Epithelial cell of esophagus (primary cell): ENCODE measurements at regions not wholly inside any gene's neighbourhood (a gene's known extent, or its start where the extent isn't known, plus 50 kb on each side); places are given as distances from the start of the nearest gene placed in this dataset.

Experiments used
- DNase-seq: peaks from one replicate; pipeline ENCODE4 v3.0.0; 2010; ENCODE audit warnings: low read depth
- H3K4me3 ChIP-seq: 2 replicates; pipeline ENCODE4 v1.5.1; 2011; ENCODE audit warnings: mild to moderate bottlenecking, low read length, control low read depth
- TF ChIP-seq, protein P1 (sequence below): IDR thresholded peaks from 2 replicates; pipeline ENCODE4 v1.5.1; 2011; ENCODE audit warnings: low read depth, mild to moderate bottlenecking, low read length, control low read depth, inconsistent platforms; ENCODE audit not compliant: insufficient read depth; ENCODE audit errors: missing control alignments

DNA sequence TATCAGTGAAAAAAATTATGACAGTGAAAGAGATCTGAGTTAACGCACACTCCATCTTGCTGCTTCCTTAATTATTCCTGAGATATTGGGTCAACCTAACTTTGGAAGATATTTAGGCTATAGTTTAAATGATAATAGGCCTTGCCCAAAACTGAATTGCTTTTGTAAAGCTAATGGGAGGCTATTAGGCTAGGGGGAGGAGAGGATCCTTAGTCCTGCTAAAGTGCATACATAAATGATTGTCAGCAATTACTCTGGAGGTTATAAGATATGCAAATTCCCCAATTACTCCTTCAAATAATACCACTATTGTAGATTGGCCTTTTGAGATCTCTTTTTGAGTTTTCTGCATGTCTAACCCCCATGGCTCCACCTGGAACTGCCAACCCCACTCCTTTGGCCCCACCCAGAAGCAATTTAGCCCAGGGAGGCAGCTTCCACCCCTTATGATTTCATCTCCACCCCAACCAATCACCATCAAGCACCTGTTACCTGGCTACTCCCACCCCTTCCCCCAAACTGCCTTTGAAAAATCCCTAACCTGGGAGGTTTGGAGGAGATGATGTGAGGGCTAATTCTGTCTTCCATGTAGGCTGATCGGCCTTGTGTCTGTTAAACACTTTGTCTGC is 509.3 kb upstream of the TGFBR2 start:
- no peak overlapping the region for H3K4me3 ChIP-seq
- TF ChIP-seq, protein P1, sequence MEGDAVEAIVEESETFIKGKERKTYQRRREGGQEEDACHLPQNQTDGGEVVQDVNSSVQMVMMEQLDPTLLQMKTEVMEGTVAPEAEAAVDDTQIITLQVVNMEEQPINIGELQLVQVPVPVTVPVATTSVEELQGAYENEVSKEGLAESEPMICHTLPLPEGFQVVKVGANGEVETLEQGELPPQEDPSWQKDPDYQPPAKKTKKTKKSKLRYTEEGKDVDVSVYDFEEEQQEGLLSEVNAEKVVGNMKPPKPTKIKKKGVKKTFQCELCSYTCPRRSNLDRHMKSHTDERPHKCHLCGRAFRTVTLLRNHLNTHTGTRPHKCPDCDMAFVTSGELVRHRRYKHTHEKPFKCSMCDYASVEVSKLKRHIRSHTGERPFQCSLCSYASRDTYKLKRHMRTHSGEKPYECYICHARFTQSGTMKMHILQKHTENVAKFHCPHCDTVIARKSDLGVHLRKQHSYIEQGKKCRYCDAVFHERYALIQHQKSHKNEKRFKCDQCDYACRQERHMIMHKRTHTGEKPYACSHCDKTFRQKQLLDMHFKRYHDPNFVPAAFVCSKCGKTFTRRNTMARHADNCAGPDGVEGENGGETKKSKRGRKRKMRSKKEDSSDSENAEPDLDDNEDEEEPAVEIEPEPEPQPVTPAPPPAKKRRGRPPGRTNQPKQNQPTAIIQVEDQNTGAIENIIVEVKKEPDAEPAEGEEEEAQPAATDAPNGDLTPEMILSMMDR = no peak
- DNase-seq = no peak

DNA sequence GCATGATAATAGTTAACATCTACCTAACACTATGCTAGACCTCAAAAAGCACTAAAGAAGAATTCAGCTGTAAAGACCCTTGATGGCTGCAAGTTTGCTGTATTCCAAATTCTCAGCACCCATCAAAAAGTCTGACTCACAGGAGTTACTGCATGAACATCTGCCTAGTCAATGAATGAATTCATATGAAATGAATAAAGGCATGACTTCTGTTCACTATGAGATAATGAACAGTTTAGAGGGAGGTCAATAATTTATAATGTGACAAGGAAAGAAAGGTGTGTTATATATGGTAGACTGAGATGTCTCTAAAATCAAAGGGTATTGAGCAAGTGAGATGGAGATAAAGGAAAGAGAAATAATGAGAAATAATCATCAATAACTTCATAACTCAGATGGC is 508.2 kb upstream of the TGFBR2 start:
- TF ChIP-seq, protein P1 = no peak
- DNase-seq = peak; percentile 32
- no peak overlapping the region for H3K4me3 ChIP-seq

DNA sequence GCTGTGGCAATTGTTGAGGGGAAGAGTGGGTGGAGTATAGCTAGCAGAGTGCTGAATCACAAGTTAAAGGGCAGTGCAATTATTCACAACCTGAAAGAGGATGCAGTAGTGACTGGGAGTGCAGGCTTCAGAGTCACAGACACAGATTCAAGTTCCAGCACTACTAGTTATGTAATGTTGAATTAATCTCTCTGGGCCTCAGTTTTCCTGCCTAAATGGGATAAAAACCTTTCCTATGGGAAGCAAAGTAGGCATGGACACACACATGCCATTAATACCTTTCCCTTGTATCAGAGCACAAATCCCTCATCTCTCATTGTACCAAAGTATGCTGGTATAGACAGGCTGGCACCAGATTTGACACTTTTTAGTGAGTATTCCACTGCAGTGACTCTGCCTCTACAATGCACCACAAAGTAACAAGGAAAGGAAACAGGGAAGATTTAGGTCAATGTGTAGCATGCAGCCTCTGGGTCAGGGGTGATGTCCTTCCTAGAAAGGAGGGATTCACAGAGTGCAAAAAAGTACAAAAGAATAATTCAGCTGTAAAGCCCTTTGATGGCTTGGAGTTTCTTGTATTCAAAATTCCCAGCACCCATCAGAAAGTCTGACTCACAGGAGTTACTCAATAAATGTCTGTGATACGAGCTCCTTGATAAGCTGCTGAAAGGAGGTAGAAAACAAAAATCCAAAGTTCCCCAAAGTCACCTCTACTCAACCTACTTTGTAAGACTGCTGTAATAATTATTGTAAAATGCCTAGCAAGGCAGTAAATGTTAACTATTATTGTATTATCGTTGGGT is 507.5 kb upstream of the TGFBR2 start:
- no peak overlapping the region for H3K4me3 ChIP-seq
- peak; percentile 84 for DNase-seq
- TF ChIP-seq, protein P1 = no peak

DNA sequence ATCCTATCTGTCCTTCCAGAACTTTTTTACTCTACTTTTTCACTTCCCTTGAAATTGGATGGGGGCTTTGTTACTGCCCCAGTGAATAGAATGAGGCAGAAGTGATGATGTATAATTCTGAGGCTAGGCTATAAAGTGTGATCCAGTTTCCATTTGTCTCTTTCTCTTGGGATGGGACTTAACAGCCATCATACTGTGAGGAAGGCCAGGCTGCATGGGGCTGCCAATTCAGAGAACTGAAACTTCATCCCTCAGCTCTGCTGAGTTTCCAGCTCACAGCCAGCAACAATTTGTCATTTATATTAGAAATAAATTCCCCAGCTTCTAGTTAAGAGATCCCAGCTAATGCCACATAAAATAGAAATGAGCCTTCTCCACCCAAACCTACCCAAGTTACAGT is 504.0 kb upstream of the TGFBR2 start:
- TF ChIP-seq, protein P1 = no peak
- no peak for DNase-seq
- no peak overlapping the region for H3K4me3 ChIP-seq

DNA sequence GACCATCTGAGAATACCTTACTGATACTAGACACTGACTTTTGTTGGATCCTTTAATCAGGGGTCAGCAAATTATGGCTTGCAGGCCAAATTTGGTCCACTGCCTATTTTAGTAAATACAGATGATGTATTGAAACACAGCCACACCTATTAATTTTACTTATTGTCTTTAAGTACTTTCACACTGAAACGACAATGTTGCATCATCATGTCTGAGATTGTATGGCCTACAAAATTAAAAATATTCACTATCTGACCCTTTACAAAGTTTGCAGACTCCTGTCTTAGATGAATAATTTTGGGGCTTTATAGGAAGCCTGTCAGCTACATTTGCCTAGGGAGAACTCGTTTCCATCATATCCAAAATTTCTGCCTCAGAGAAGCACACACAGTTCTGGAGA is 503.2 kb upstream of the TGFBR2 start:
- no peak overlapping the region for H3K4me3 ChIP-seq
- TF ChIP-seq, protein P1 = no peak
- DNase-seq = no peak

DNA sequence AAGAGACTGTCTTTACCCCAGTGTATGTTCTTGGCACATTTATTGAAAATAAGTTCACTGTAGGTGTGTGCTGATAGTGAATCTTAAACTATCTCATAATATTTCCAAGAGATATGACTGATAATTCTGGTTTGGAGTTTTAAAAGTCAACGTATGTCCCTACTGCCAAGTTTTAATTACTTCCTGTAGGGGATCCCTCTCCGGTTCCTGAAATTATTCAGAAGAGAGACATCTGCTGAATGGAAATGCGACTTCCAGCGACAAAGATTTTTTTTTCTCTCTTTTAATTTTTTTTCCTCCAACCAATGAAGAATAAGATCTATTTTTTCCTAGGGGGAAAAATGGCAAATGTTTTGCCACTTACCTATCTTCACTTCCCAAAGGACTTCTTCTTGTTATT is 498.9 kb upstream of the TGFBR2 start:
- TF ChIP-seq, protein P1 = no peak
- H3K4me3 ChIP-seq = no peak overlapping the region
- no peak for DNase-seq
